Heart left ventricle (tissue), 13 donors: ENCODE measurements at regions not wholly inside any gene's neighbourhood (a gene's known extent, or its start where the extent isn't known, plus 50 kb on each side); places are given as distances from the start of the nearest gene placed in this dataset.

ENCODE experiments used
- CTCF ChIP-seq, 12 donors: fragments of 200-600 bp; sonication (generic) in 4 of 12; IDR thresholded peaks; one replicate each; pipeline versions ENCODE4 v1.5.0 to v1.8.0; 2018 to 2022; ENCODE audit warnings: antibody characterized with exemption in 12 of 12, mild to moderate bottlenecking in 5 of 12
- POLR2A ChIP-seq, 2 donors: fragments of 450-650 bp; IDR thresholded peaks; one replicate each; pipeline ENCODE4 v1.6.1; 2017; ENCODE audit warnings: antibody characterized with exemption in 2 of 2, mild to moderate bottlenecking in 2 of 2, moderate library complexity in 2 of 2
- donor health status: ischemic (EF 13 %, LVEDD 7.1; RV severe dilation, severe dysfunction).
- donor health status: DM: no; HTN: yes; CAD: no.
- donor health status: DM: no; HTN: no; CAD: no.
- donor health status: ischemic (EF 25% LVEDD 6.9; RV normal size, moderate dysfunction).
- donor health status: ischemic (EF 25% LVEDD 5.7; RV mildly dilated, moderate dysfunction).
- donor health status: ischemic (EF 35%, LVEDD 5.7; RV mildly dilated, moderate dysfunction).
- donor health status: nonischemic (EF 11% LVEDD 7.7; RV severe dilation, severe dysfunction).
- donor health status: DM: yes; HTN: yes; CAD: no.
- donor health status: PGD.
- donor health status: ischemic (EF 29% LVEDD 5.4; RV normal size, mild dysfunction).
- donor health status: nonischemic (EF 23%, LVEDD 6.1; RV moderate dilation, normal function).

GRCh38 chr4:77327151-77327550 lies 170.1 kb downstream of the CCNG2 start:
- TF ChIP-seq CTCF (IDR thresholded peaks at IDR 0.05) (no peak), POLR2A (IDR thresholded peaks at IDR 0.05) (no peak)
